HCT116 (cell line): ENCODE measurements at regions not wholly inside any gene's neighbourhood (a gene's known extent, or its start where the extent isn't known, plus 50 kb on each side); places are given as distances from the start of the nearest gene placed in this dataset.

Experiments used
- ATAC-seq: fragments of 200-7000 bp; cut with Tn5 transposase; 2 replicates; pipeline ENCODE4 v1.9.1; 2020; ENCODE audit warnings: mild to moderate bottlenecking, moderate library complexity
- BruUV-seq: library from RNA; stranded (reverse); fragments of 400-500 nt; replicated peaks from 2 replicates; lab custom pipeline; 2021; lab: Mats Ljungman, UMichigan
- CTCF ChIA-PET: fragments of 300-600 bp; sonication (Branson Sonifier 250); formaldehyde crosslinking; loops from one replicate; lab custom pipeline; 2021; ENCODE audit warnings: antibody characterized with exemption; lab: Charles Lee
- POLR2A ChIA-PET: fragments of 300-600, 350-600 bp; sonication (Branson Sonifier 250); formaldehyde crosslinking; loops from one replicate; lab custom pipeline; 2021; ENCODE audit warnings: antibody characterized with exemption; lab: Charles Lee
- RAD21 ChIA-PET, 2 experiments: fragments of 300-600 bp; sonication (Branson Sonifier 250); formaldehyde crosslinking; loops; one replicate each; lab custom pipeline; 2023; ENCODE audit warnings: low total read pairs in 2 of 2; ENCODE audit not compliant: uncharacterized antibody in 2 of 2, unreplicated experiment in 2 of 2, low non-redundant PET in 1 of 2; lab: Charles Lee
- DNase-seq: peaks from one replicate; pipeline ENCODE4 v3.0.0-alpha.2; 2010; ENCODE audit warnings: low read depth, low spot score
- H2AFZ ChIP-seq: fragments of 200-600 bp; shearing (Covaris generic), sonication (generic); 2 replicates; pipeline ENCODE4 v1.6.1; 2017; ENCODE audit warnings: low read depth, mixed run types, mixed read lengths, antibody characterized with exemption, low read length; ENCODE audit not compliant: poor library complexity, severe bottlenecking
- H3K27ac ChIP-seq: 2 replicates; pipeline ENCODE4 v1.5.1; 2012; ENCODE audit warnings: low read depth, low read length
- H3K27me3 ChIP-seq: fragments of 200-600 bp; sonication (generic); 2 replicates; pipeline ENCODE4 v1.6.1; 2016; ENCODE audit warnings: mixed run types, low read length, mixed read lengths; ENCODE audit not compliant: insufficient read depth
- H3K36me3 ChIP-seq, 2 experiments: fragments of 200-500 bp in 1 of 2; fragments of 200-600 bp in 1 of 2; sonication (Bioruptor generic) in 1 of 2; sonication (generic) in 1 of 2; 2 replicates each; pipeline versions ENCODE4 v1.5.1 to v1.6.1; 2014 to 2016; ENCODE audit warnings: low read length in 2 of 2, inconsistent platforms in 1 of 2, mixed read lengths in 1 of 2, mixed run types in 1 of 2; ENCODE audit not compliant: insufficient read depth in 2 of 2, control insufficient read depth in 1 of 2
- H3K4me1 ChIP-seq, 2 experiments: fragments of 200-600 bp in 1 of 2; sonication (generic) in 1 of 2; 2 replicates each; pipeline versions ENCODE4 v1.5.1 to v1.6.1; 2012 to 2017; ENCODE audit warnings: low read length in 2 of 2, inconsistent platforms in 1 of 2, mild to moderate bottlenecking in 1 of 2, mixed read lengths in 1 of 2, mixed run types in 1 of 2, moderate library complexity in 1 of 2; ENCODE audit not compliant: insufficient read depth in 2 of 2, control insufficient read depth in 1 of 2
- H3K4me2 ChIP-seq: fragments of 200-600 bp; sonication (generic); 2 replicates; pipeline ENCODE4 v1.6.1; 2017; ENCODE audit warnings: mixed run types, low read length, mixed read lengths
- H3K4me3 ChIP-seq, 2 experiments: fragments of 200-600 bp in 1 of 2; sonication (generic) in 1 of 2; replicated peaks in 1 of 2; 2 replicates each; pipeline ENCODE4 v1.5.1; 2011 to 2016; ENCODE audit warnings: low read length in 2 of 2, control low read depth in 1 of 2, low read depth in 1 of 2, mild to moderate bottlenecking in 1 of 2, mixed read lengths in 1 of 2, mixed run types in 1 of 2
- H3K79me2 ChIP-seq: fragments of 200-600 bp; sonication (generic); 2 replicates; pipeline ENCODE4 v1.6.1; 2017; ENCODE audit warnings: mild to moderate bottlenecking, mixed run types, low read length, moderate library complexity, mixed read lengths; ENCODE audit not compliant: insufficient read depth
- H3K9ac ChIP-seq: fragments of 200-600 bp; sonication (generic); 2 replicates; pipeline ENCODE4 v1.6.1; 2016; ENCODE audit warnings: low read length, mixed read lengths
- H3K9me2 ChIP-seq: fragments of 200-600 bp; sonication (generic), shearing (Covaris generic); 2 replicates; pipeline ENCODE4 v1.6.1; 2017; ENCODE audit warnings: mixed run types, mild to moderate bottlenecking, moderate library complexity; ENCODE audit not compliant: insufficient read depth
- H3K9me3 ChIP-seq, 2 experiments: fragments of 200-500 bp in 1 of 2; fragments of 200-600 bp in 1 of 2; sonication (Bioruptor generic) in 1 of 2; sonication (generic) in 1 of 2; 2 replicates each; pipeline ENCODE4 v1.6.1; 2014 to 2017; ENCODE audit warnings: low read length in 2 of 2, mixed read lengths in 2 of 2, inconsistent platforms in 1 of 2, low read depth in 1 of 2, mild to moderate bottlenecking in 1 of 2, mixed run types in 1 of 2, moderate library complexity in 1 of 2; ENCODE audit not compliant: control insufficient read depth in 1 of 2, insufficient read depth in 1 of 2
- H4K20me1 ChIP-seq: fragments of 200-600 bp; sonication (generic), shearing (Covaris generic); 2 replicates; pipeline ENCODE4 v1.6.1; 2017; ENCODE audit warnings: mixed run types, mild to moderate bottlenecking, moderate library complexity; ENCODE audit not compliant: insufficient read depth
- CBX3 ChIP-seq: IDR thresholded peaks from 2 replicates; pipeline ENCODE4 v1.6.1; 2012; ENCODE audit warnings: low read depth
- POLR2AphosphoS5 ChIP-seq: IDR thresholded peaks from 2 replicates; pipeline ENCODE4 v1.6.1; 2011; ENCODE audit warnings: mild to moderate bottlenecking, low read depth, low read length, moderate library complexity
- RAD21 ChIP-seq: IDR thresholded peaks from 2 replicates; pipeline ENCODE4 v1.6.1; 2012; ENCODE audit warnings: low read depth, mild to moderate bottlenecking
- REST ChIP-seq: IDR thresholded peaks from 2 replicates; pipeline ENCODE4 v1.6.1; 2012; ENCODE audit warnings: low read depth
- SIN3A ChIP-seq: IDR thresholded peaks from 2 replicates; pipeline ENCODE4 v1.6.1; 2012; ENCODE audit warnings: low read depth
- SRF ChIP-seq: IDR thresholded peaks from 2 replicates; pipeline ENCODE4 v1.6.1; 2012; ENCODE audit warnings: low read depth
- ZFX ChIP-seq: fragments of 450-650 bp; IDR thresholded peaks from 2 replicates; pipeline ENCODE4 v1.6.1; 2017
- intact Hi-C: fragments of 100-400 bp; cut with micrococcal nuclease; formaldehyde crosslinking; loops from 2 replicates; pipeline ENCODE4 v1.10.0; 2022

GRCh38 chr5:98432378-98432777, 341.1 kb upstream of the RGMB start:
- H3K27ac ChIP-seq: no peak overlapping the region
- CTCF ChIA-PET: no interaction called here
- POLR2A ChIA-PET: no interaction called here

More at GRCh38 chr5:98432378-98432777, 341.1 kb upstream of the RGMB start:
- intact Hi-C loops: no loop called here
- RAD21 ChIA-PET: no interaction called here
- Histone ChIP-seq H3K27me3 (no peaks in the 10 kb centered on the region), H3K36me3 (no peaks in the 10 kb centered on the region), H3K9me3 (no peaks in the 10 kb centered on the region), H2AFZ (no peak overlapping the region), H3K79me2 (no peaks in the 10 kb centered on the region), H3K4me3 (no peak overlapping the region), H3K9me2 (no peaks in the 10 kb centered on the region)
- no peak for DNase-seq
- ATAC-seq: no peak
- no peak for TF ChIP-seq ZFX
- TF ChIP-seq POLR2AphosphoS5: no peak
- TF ChIP-seq REST: no peak
- no peak for TF ChIP-seq RAD21
- no peak for TF ChIP-seq SIN3A
- TF ChIP-seq SRF: no peak
- TF ChIP-seq CBX3: no peak
- TF ChIP-seq, all 23 proteins: peak for 0
- H3K4me1 ChIP-seq: no peaks in the 10 kb centered on the region
- no peaks in the 10 kb centered on the region for H4K20me1 ChIP-seq
- no peak overlapping the region for H3K4me2 ChIP-seq
- no peak overlapping the region for H3K9ac ChIP-seq
- no TSS peak for BruUV-seq
